OCI-LY7 (cell line): ENCODE measurements at regions not wholly inside any gene's neighbourhood (a gene's known extent, or its start where the extent isn't known, plus 50 kb on each side); places are given as distances from the start of the nearest gene placed in this dataset.

Source experiments
- BruUV-seq: library from RNA; stranded (reverse); fragments of 400-500 nt; replicated peaks from 2 replicates; lab custom pipeline; 2021; lab: Mats Ljungman, UMichigan
- CTCF ChIA-PET: fragments of 300-600 bp; sonication (Branson Sonifier 250); formaldehyde crosslinking; loops from one replicate; lab custom pipeline; 2022; ENCODE audit warnings: antibody characterized with exemption; ENCODE audit not compliant: unreplicated experiment; lab: Charles Lee
- POLR2A ChIA-PET: fragments of 300-600 bp; sonication (Branson Sonifier 250); formaldehyde crosslinking; loops from one replicate; lab custom pipeline; 2022; ENCODE audit warnings: antibody characterized with exemption; lab: Charles Lee
- DNase-seq: peaks from one replicate; pipeline ENCODE4 v3.0.0-alpha.2; 2015; ENCODE audit warnings: low spot score
- H2AFZ ChIP-seq: fragments of 200-600 bp; sonication (generic), shearing (Covaris generic); 2 replicates; pipeline ENCODE4 v1.6.1; 2014; ENCODE audit warnings: mild to moderate bottlenecking, antibody characterized with exemption, low read length, moderate library complexity
- H3K27ac ChIP-seq: fragments of 200-600 bp; sonication (generic); 2 replicates; pipeline ENCODE4 v1.5.1; 2014; ENCODE audit warnings: mixed run types, low read depth, mild to moderate bottlenecking, moderate library complexity, low read length, inconsistent platforms; ENCODE audit not compliant: poor library complexity, severe bottlenecking
- H3K36me3 ChIP-seq: fragments of 200-600 bp; sonication (generic); 2 replicates; pipeline ENCODE4 v1.6.1; 2014; ENCODE audit warnings: mild to moderate bottlenecking, antibody characterized with exemption, low read length, moderate library complexity, mixed read lengths; ENCODE audit not compliant: insufficient read depth
- H3K4me1 ChIP-seq: fragments of 200-600 bp; sonication (generic); 2 replicates; pipeline ENCODE4 v1.5.1; 2014; ENCODE audit warnings: mild to moderate bottlenecking, low read length; ENCODE audit not compliant: insufficient read depth, poor library complexity, severe bottlenecking
- H3K4me2 ChIP-seq: fragments of 200-600 bp; sonication (generic); 2 replicates; pipeline ENCODE4 v1.6.1; 2014; ENCODE audit warnings: mild to moderate bottlenecking, low read length
- H3K4me3 ChIP-seq: fragments of 200-600 bp; sonication (generic); 2 replicates; pipeline ENCODE4 v1.5.1; 2014; ENCODE audit warnings: mild to moderate bottlenecking, low read depth, low read length; ENCODE audit not compliant: poor library complexity, severe bottlenecking
- H3K79me2 ChIP-seq: fragments of 200-600 bp; sonication (generic); 2 replicates; pipeline ENCODE4 v1.6.1; 2016; ENCODE audit warnings: low read depth, mild to moderate bottlenecking, low read length, moderate library complexity, mixed read lengths; ENCODE audit not compliant: insufficient read depth
- H3K9me2 ChIP-seq: fragments of 200-600 bp; sonication (generic); 2 replicates; pipeline ENCODE4 v1.6.1; 2016; ENCODE audit warnings: mild to moderate bottlenecking, low read length, mixed read lengths; ENCODE audit not compliant: insufficient read depth
- H3K9me3 ChIP-seq: fragments of 200-600 bp; sonication (generic); 2 replicates; pipeline ENCODE4 v1.6.1; 2014; ENCODE audit warnings: mild to moderate bottlenecking, mixed run types, low read length, mixed read lengths
- H4K20me1 ChIP-seq: fragments of 200-600 bp; sonication (generic); 2 replicates; pipeline ENCODE4 v1.6.1; 2014; ENCODE audit warnings: mild to moderate bottlenecking, antibody characterized with exemption, low read length, moderate library complexity, mixed read lengths; ENCODE audit not compliant: insufficient read depth
- EZH2phosphoT487 ChIP-seq: fragments of 200-600 bp; sonication (generic); IDR thresholded peaks from 2 replicates; pipeline ENCODE4 v1.6.1; 2018; ENCODE audit warnings: low read depth, borderline replicate concordance, mild to moderate bottlenecking, mixed run types, antibody characterized with exemption, low read length, moderate library complexity, mixed read lengths
- intact Hi-C: fragments of 100-400 bp; cut with micrococcal nuclease; formaldehyde crosslinking; loops from one replicate; pipeline ENCODE4 v1.10.0; 2022; ENCODE audit not compliant: unreplicated experiment
- TF ChIP-seq, protein P1 (sequence below): fragments of 200-600 bp; sonication (generic); conservative IDR thresholded peaks from 2 replicates; pipeline ENCODE4 v1.5.1; 2014; ENCODE audit warnings: mild to moderate bottlenecking, antibody characterized with exemption, low read length, moderate library complexity, mixed read lengths

DNA sequence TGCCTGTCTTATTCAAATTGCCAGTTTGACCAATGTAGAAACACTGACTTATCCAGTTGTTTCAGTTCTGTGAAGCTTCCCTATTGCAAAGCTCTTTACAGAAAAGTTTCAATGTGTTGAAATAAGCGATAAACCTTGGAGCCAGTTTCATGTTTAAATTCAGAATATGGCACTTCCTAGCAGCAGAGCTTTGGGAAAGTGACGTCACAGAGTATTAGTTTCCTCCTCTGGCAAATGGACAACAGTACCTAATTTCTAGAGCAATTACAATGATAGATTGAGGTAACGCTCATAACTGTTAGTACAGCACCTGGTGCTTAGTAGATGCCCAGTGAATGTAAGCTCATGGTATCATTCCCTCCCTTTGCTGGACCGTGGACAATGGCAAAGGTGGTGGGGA, 527.5 kb upstream of the DAB1 start:
- H3K4me2 ChIP-seq: no peak overlapping the region
- no peak for DNase-seq
- no TSS peak for BruUV-seq
- H3K9me2 ChIP-seq: no peaks in the 10 kb centered on the region
- ChIA-PET CTCF (no interaction called here), POLR2A (no interaction called here)
- TF ChIP-seq EZH2phosphoT487: no peak
- TF ChIP-seq, protein P1, sequence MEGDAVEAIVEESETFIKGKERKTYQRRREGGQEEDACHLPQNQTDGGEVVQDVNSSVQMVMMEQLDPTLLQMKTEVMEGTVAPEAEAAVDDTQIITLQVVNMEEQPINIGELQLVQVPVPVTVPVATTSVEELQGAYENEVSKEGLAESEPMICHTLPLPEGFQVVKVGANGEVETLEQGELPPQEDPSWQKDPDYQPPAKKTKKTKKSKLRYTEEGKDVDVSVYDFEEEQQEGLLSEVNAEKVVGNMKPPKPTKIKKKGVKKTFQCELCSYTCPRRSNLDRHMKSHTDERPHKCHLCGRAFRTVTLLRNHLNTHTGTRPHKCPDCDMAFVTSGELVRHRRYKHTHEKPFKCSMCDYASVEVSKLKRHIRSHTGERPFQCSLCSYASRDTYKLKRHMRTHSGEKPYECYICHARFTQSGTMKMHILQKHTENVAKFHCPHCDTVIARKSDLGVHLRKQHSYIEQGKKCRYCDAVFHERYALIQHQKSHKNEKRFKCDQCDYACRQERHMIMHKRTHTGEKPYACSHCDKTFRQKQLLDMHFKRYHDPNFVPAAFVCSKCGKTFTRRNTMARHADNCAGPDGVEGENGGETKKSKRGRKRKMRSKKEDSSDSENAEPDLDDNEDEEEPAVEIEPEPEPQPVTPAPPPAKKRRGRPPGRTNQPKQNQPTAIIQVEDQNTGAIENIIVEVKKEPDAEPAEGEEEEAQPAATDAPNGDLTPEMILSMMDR: no peak
- no peak overlapping the region for H3K27ac ChIP-seq
- no peaks in the 10 kb centered on the region for H3K9me3 ChIP-seq
- H3K4me1 ChIP-seq: no peaks in the 10 kb centered on the region
- H2AFZ ChIP-seq: no peak overlapping the region
- no peaks in the 10 kb centered on the region for H4K20me1 ChIP-seq
- intact Hi-C loops: no loop called here
- H3K36me3 ChIP-seq: no peaks in the 10 kb centered on the region
- H3K4me3 ChIP-seq: no peak overlapping the region
- no peaks in the 10 kb centered on the region for H3K79me2 ChIP-seq

DNA sequence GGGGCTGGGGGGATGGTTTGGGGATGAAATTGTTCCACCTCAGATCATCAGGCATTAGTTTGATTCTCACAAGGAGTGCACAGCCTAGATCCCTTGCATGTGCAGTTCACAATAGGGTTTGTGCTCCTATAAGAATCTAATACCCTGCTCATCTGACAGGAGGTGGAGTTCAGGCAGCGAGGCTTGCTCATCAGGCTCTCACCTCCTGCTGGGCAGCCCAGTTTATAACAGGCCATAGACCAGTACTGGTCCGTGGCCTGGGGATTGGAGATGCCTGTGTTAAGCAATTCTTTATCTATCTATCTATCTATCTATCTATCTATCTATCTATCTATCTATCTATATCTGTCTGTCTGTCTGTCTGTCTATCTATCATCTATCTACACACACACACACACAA, 525.3 kb upstream of the DAB1 start:
- no peaks in the 10 kb centered on the region for H3K9me3 ChIP-seq
- no peak for DNase-seq
- H3K4me1 ChIP-seq: no peaks in the 10 kb centered on the region
- intact Hi-C loops: no loop called here
- CTCF ChIA-PET: no interaction called here
- H4K20me1 ChIP-seq: no peaks in the 10 kb centered on the region
- H2AFZ ChIP-seq: no peak overlapping the region
- H3K4me3 ChIP-seq: no peak overlapping the region
- no peak overlapping the region for H3K27ac ChIP-seq
- no peak overlapping the region for H3K4me2 ChIP-seq
- TF ChIP-seq EZH2phosphoT487: no peak
- TF ChIP-seq, protein P1: no peak
- H3K79me2 ChIP-seq: no peaks in the 10 kb centered on the region
- no peaks in the 10 kb centered on the region for H3K9me2 ChIP-seq
- POLR2A ChIA-PET: interaction anchor here (0.8 kb wide), 1 partner anchor 11 kb away, joined by 3 read pairs; no protein-coding TSS in a partner anchor
- no peaks in the 10 kb centered on the region for H3K36me3 ChIP-seq
- BruUV-seq: no TSS peak

DNA sequence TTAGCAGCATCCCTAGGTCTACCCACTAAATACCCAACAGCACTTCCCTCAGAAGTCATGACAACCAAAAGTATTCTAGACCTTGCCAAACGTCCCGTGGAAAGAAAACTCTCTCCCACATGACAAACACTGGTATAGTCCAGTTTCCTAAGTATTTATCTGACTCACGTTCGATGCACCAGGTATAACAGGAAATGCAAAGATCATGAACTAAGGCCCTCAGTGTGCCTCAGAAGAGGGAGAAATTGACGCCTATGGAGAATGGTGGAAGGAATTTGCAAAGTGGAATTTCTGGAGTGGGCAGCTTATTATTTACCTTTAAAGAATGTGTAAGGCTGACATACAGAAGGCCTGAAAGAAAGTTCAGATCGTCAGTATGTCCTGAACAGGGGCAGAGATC, 523.6 kb upstream of the DAB1 start:
- CTCF ChIA-PET: no interaction called here
- H2AFZ ChIP-seq: no peak overlapping the region
- no peak for TF ChIP-seq EZH2phosphoT487
- TF ChIP-seq, protein P1: no peak
- no peak for DNase-seq
- no peak overlapping the region for H3K4me2 ChIP-seq
- BruUV-seq: no TSS peak
- no peak overlapping the region for H3K27ac ChIP-seq
- no peaks in the 10 kb centered on the region for H4K20me1 ChIP-seq
- POLR2A ChIA-PET: interaction anchor here (0.6 kb wide), 1 partner anchor 486 kb away, joined by 9 read pairs; no protein-coding TSS in a partner anchor
- intact Hi-C loops: no loop called here
- no peaks in the 10 kb centered on the region for H3K9me2 ChIP-seq
- H3K9me3 ChIP-seq: no peaks in the 10 kb centered on the region
- H3K36me3 ChIP-seq: no peaks in the 10 kb centered on the region
- no peak overlapping the region for H3K4me3 ChIP-seq
- no peaks in the 10 kb centered on the region for H3K79me2 ChIP-seq
- H3K4me1 ChIP-seq: no peaks in the 10 kb centered on the region
